PC-3 (cell line): ENCODE measurements at regions not wholly inside any gene's neighbourhood (a gene's known extent, or its start where the extent isn't known, plus 50 kb on each side); places are given as distances from the start of the nearest gene placed in this dataset.

Experiments
- ATAC-seq: fragments of 200-7000 bp; cut with Tn5 transposase; 2 replicates; pipeline ENCODE4 v1.9.1; 2020; ENCODE audit warnings: mild to moderate bottlenecking, moderate library complexity
- BruUV-seq: library from RNA; stranded (reverse); fragments of 400-500 nt; replicated peaks from 2 replicates; lab custom pipeline; 2021; lab: Mats Ljungman, UMichigan
- CTCF ChIA-PET: fragments of 300-600 bp; sonication (Branson Sonifier 250); formaldehyde crosslinking; loops from one replicate; lab custom pipeline; 2022; ENCODE audit warnings: antibody characterized with exemption; lab: Charles Lee
- POLR2A ChIA-PET: fragments of 300-600 bp; sonication (Branson Sonifier 250); formaldehyde crosslinking; loops from one replicate; lab custom pipeline; 2022; ENCODE audit warnings: antibody characterized with exemption; ENCODE audit not compliant: unreplicated experiment; lab: Charles Lee
- DNase-seq: peaks from one replicate; pipeline ENCODE4 v3.0.0-alpha.2; 2015
- H2AFZ ChIP-seq: fragments of 300-600 bp; sonication (generic); 2 replicates; pipeline ENCODE4 v1.6.0; 2016; ENCODE audit warnings: antibody characterized with exemption, low read length
- H3F3A ChIP-seq: fragments of 300-600 bp; sonication (generic); one replicate; pipeline ENCODE4 v1.6.0; 2017; ENCODE audit warnings: antibody characterized with exemption, low read length, control low read depth, mild to moderate bottlenecking; ENCODE audit not compliant: unreplicated experiment
- H3K27ac ChIP-seq: fragments of 300-600 bp; sonication (generic); 2 replicates; pipeline ENCODE4 v1.5.1; 2016; ENCODE audit warnings: mild to moderate bottlenecking, low read length
- H3K27me3 ChIP-seq: fragments of 300-600 bp; sonication (generic); 2 replicates; pipeline ENCODE4 v1.6.1; 2016; ENCODE audit warnings: low read length, mixed read lengths
- H3K36me3 ChIP-seq: fragments of 300-600 bp; sonication (generic); 2 replicates; pipeline ENCODE4 v1.6.1; 2016; ENCODE audit warnings: low read depth, mixed run types, low read length, mixed read lengths
- H3K4me1 ChIP-seq: fragments of 300-600 bp; sonication (generic); 2 replicates; pipeline ENCODE4 v1.5.1; 2016; ENCODE audit warnings: low read length; ENCODE audit not compliant: insufficient read depth
- H3K4me2 ChIP-seq: fragments of 300-600 bp; sonication (generic); 2 replicates; pipeline ENCODE4 v1.6.0; 2016; ENCODE audit warnings: low read length
- H3K4me3 ChIP-seq: fragments of 300-600 bp; sonication (generic); 2 replicates; pipeline ENCODE4 v1.5.1; 2016; ENCODE audit warnings: mild to moderate bottlenecking, low read length, mixed read lengths
- H3K79me2 ChIP-seq: fragments of 300-600 bp; sonication (generic); 2 replicates; pipeline ENCODE4 v1.6.1; 2017; ENCODE audit warnings: low read length, mixed read lengths
- H3K9ac ChIP-seq: fragments of 300-600 bp; sonication (generic); 2 replicates; pipeline ENCODE4 v1.6.0; 2016; ENCODE audit warnings: mild to moderate bottlenecking, low read length
- H3K9me2 ChIP-seq: fragments of 300-600 bp; sonication (generic); replicated peaks from 2 replicates; pipeline ENCODE4 v1.6.1; 2016; ENCODE audit warnings: mixed run types, low read length, mixed read lengths
- H3K9me3 ChIP-seq: fragments of 300-600 bp; sonication (generic); 2 replicates; pipeline ENCODE4 v1.6.1; 2016; ENCODE audit warnings: low read length, mixed read lengths
- H4K20me1 ChIP-seq: fragments of 300-600 bp; sonication (generic); 2 replicates; pipeline ENCODE4 v1.6.1; 2016; ENCODE audit warnings: low read length, mixed read lengths
- EZH2 ChIP-seq: fragments of 300-600 bp; sonication (generic); IDR thresholded peaks from one replicate; pipeline ENCODE4 v1.6.1; 2017; ENCODE audit warnings: antibody characterized with exemption, mild to moderate bottlenecking, low read length; ENCODE audit not compliant: unreplicated experiment
- EZH2phosphoT487 ChIP-seq: fragments of 300-600 bp; sonication (generic); IDR thresholded peaks from 2 replicates; pipeline ENCODE4 v1.6.1; 2018; ENCODE audit warnings: mild to moderate bottlenecking, antibody characterized with exemption, low read length, borderline replicate concordance
- intact Hi-C: fragments of 100-400 bp; cut with micrococcal nuclease; formaldehyde crosslinking; loops from 2 replicates; pipeline ENCODE4 v1.9.0; 2023
- TF ChIP-seq, protein P1 (sequence below): fragments of 300-600 bp; sonication (generic); conservative IDR thresholded peaks from 2 replicates; pipeline ENCODE4 v1.5.1; 2017; ENCODE audit warnings: antibody characterized with exemption, low read depth, mild to moderate bottlenecking, low read length

DNA sequence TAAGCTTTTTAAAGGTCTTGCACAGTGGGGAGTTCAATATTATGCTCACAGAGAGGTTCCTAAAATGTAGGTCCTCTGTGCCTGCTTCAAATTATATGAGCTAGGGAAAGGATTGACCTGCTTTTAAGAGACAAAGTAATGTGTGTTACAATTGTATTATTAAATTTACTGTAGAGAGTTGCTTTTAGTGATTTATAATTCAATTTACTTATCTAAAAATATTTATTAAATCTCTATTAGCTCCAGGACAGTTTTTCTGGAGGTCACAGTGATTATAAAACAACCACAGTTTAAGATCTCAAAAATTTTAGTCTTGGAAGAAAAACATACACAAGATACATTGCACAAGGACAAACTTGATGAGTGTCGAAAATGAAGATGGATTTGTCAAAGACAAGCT is 665.7 kb upstream of the ARPP21 start:
- no peak for DNase-seq
- no peaks in the 10 kb centered on the region for H3K9me2 ChIP-seq
- H3K4me3 ChIP-seq, result no peak overlapping the region
- TF ChIP-seq EZH2phosphoT487, result no peak
- no peak for TF ChIP-seq EZH2
- TF ChIP-seq, protein P1, sequence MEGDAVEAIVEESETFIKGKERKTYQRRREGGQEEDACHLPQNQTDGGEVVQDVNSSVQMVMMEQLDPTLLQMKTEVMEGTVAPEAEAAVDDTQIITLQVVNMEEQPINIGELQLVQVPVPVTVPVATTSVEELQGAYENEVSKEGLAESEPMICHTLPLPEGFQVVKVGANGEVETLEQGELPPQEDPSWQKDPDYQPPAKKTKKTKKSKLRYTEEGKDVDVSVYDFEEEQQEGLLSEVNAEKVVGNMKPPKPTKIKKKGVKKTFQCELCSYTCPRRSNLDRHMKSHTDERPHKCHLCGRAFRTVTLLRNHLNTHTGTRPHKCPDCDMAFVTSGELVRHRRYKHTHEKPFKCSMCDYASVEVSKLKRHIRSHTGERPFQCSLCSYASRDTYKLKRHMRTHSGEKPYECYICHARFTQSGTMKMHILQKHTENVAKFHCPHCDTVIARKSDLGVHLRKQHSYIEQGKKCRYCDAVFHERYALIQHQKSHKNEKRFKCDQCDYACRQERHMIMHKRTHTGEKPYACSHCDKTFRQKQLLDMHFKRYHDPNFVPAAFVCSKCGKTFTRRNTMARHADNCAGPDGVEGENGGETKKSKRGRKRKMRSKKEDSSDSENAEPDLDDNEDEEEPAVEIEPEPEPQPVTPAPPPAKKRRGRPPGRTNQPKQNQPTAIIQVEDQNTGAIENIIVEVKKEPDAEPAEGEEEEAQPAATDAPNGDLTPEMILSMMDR, result no peak
- BruUV-seq, result no TSS peak
- H3K79me2 ChIP-seq, result no peaks in the 10 kb centered on the region
- 0 out of 2 replicates have a peak, but pooled peaks cover 34% of the 10 kb centered on the region for H3K9me3 ChIP-seq
- no peaks in the 10 kb centered on the region for H3K27me3 ChIP-seq
- no peak overlapping the region for H3K4me2 ChIP-seq
- CTCF ChIA-PET, result no interaction called here
- no peaks in the 10 kb centered on the region for H4K20me1 ChIP-seq
- H3K27ac ChIP-seq, result no peak overlapping the region
- no peak for ATAC-seq
- H3K9ac ChIP-seq, result no peak overlapping the region
- intact Hi-C loops, result no loop called here
- POLR2A ChIA-PET, result no interaction called here
- no peaks in the 10 kb centered on the region for H3K4me1 ChIP-seq
- no peaks in the 10 kb centered on the region for H3F3A ChIP-seq
- H2AFZ ChIP-seq, result no peak overlapping the region
- no peaks in the 10 kb centered on the region for H3K36me3 ChIP-seq

DNA sequence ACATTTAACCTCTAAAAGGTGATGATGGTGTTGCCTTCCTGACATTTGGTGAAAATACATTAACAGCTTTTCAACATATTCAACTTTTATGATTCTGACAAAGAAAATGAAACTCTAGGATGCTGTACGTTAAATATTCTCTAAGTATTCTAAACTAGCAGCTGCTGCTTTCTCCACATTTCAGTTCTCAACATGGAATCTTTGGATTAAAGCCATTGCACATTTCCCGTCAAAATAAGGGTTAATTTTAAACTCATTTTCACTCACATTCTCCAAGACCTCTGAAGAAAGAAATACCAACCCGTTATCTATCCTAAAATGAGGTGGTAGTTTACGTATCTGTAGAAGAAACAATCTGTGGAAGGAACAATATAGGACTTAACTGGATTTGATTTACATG is 655.7 kb upstream of the ARPP21 start:
- Histone ChIP-seq H2AFZ (no peak overlapping the region), H3K36me3 (no peaks in the 10 kb centered on the region), H3K9ac (no peak overlapping the region), H3F3A (no peaks in the 10 kb centered on the region), H3K4me1 (no peaks in the 10 kb centered on the region), H3K4me2 (no peak overlapping the region), H3K4me3 (no peak overlapping the region), H3K27ac (no peak overlapping the region), H3K27me3 (no peaks in the 10 kb centered on the region), H3K9me3 (0 out of 2 replicates have a peak, but pooled peaks cover 19% of the 10 kb centered on the region), H4K20me1 (no peaks in the 10 kb centered on the region), H3K79me2 (no peaks in the 10 kb centered on the region), H3K9me2 (no peaks in the 10 kb centered on the region)
- ATAC-seq (no peak), DNase-seq (no peak)
- BruUV-seq, result no TSS peak
- ChIA-PET CTCF (no interaction called here), POLR2A (no interaction called here)
- intact Hi-C loops, result no loop called here
- TF ChIP-seq, protein P1, result no peak
- no peak for TF ChIP-seq EZH2
- TF ChIP-seq EZH2phosphoT487, result no peak

DNA sequence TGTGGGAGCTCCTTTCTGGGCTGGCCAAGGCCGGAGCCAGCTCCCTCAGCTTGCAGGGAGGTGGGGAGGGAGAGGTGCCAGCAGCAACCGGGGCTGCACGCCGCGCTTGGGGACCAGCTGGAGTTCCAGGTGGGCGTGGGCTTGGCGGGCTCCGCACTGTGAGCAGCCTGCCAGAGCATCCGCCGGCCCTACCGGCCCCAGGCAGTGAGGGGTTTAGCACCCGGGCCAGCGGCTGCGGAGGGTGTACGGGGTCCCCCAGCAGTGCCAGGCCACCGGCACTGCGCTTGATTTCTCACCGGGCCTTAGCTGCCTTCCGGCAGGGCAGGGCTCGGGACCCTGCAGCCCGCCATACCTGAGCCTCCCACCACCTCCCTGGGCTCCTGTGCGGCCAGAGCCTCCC is 651.0 kb upstream of the ARPP21 start:
- H3K4me3 ChIP-seq, result no peak overlapping the region
- no peak overlapping the region for H2AFZ ChIP-seq
- no TSS peak for BruUV-seq
- no peaks in the 10 kb centered on the region for H3K36me3 ChIP-seq
- intact Hi-C loops, result no loop called here
- H3K9me3 ChIP-seq, result peaks cover 28% of the 10 kb centered on the region
- H3K79me2 ChIP-seq, result no peaks in the 10 kb centered on the region
- no peaks in the 10 kb centered on the region for H3K27me3 ChIP-seq
- no peak overlapping the region for H3K4me2 ChIP-seq
- ATAC-seq (no peak), DNase-seq (no peak)
- no peak overlapping the region for H3K27ac ChIP-seq
- no peaks in the 10 kb centered on the region for H3F3A ChIP-seq
- POLR2A ChIA-PET, result no interaction called here
- no peaks in the 10 kb centered on the region for H3K4me1 ChIP-seq
- no peak overlapping the region for H3K9ac ChIP-seq
- no peaks in the 10 kb centered on the region for H3K9me2 ChIP-seq
- CTCF ChIA-PET, result no interaction called here
- TF ChIP-seq, protein P1, result no peak
- TF ChIP-seq EZH2phosphoT487, result no peak
- TF ChIP-seq EZH2, result no peak
- no peaks in the 10 kb centered on the region for H4K20me1 ChIP-seq
